ENCODE measurements at regions not wholly inside any gene's neighbourhood (a gene's known extent, or its start where the extent isn't known, plus 50 kb on each side); places are given as distances from the start of the nearest gene placed in this dataset.
"Not testable (repeated sequence)": the region's sequence is repeated elsewhere in the genome, so short reads cannot be mapped to it uniquely, and the experiment has no call there.

- no peak for DNase-seq (ENCODE audit: low read depth)
These were observed 615.5 kb downstream of the TLE1 start for GRCh38 chr9:81073821-81074220.

GRCh38 chr9:81072758-81073157, 616.6 kb downstream of the TLE1 start:
- DNase-seq (ENCODE audit: low read depth): no peak

- DNase-seq (ENCODE audit: low read depth): no peak
These were observed 618.2 kb downstream of the TLE1 start for GRCh38 chr9:81071108-81071507.

- DNase-seq (ENCODE audit: low read depth): no peak
These were observed 618.7 kb downstream of the TLE1 start for GRCh38 chr9:81070689-81071088.

GRCh38 chr9:81069923-81070322, 619.4 kb downstream of the TLE1 start:
- DNase-seq (ENCODE audit: low read depth): no peak

- DNase-seq (ENCODE audit: low read depth): no peak
These were observed 620.1 kb downstream of the TLE1 start for GRCh38 chr9:81069038-81069795.

- not testable (repeated sequence) for DNase-seq (ENCODE audit: low read depth)
These were observed 626.4 kb downstream of the TLE1 start for GRCh38 chr9:81062995-81063394.

- no peak for DNase-seq (ENCODE audit: low read depth)
These were observed 630.6 kb downstream of the TLE1 start for GRCh38 chr9:81058782-81059181.

GRCh38 chr9:81053298-81054025, 635.9 kb downstream of the TLE1 start:
- no peak for DNase-seq (ENCODE audit: low read depth)

GRCh38 chr9:81052846-81053245, 636.5 kb downstream of the TLE1 start:
- no peak for DNase-seq (ENCODE audit: low read depth)

- DNase-seq (ENCODE audit: low read depth): no peak
These were observed 642.1 kb downstream of the TLE1 start for GRCh38 chr9:81047280-81047679.

GRCh38 chr9:81045658-81046057, 643.7 kb downstream of the TLE1 start:
- no peak for DNase-seq (ENCODE audit: low read depth)

GRCh38 chr9:81037889-81038288, 651.5 kb downstream of the TLE1 start:
- DNase-seq (ENCODE audit: low read depth): no peak

- DNase-seq (ENCODE audit: low read depth): no peak
These were observed 653.7 kb downstream of the TLE1 start for GRCh38 chr9:81035601-81036000.

- peak; percentile 27 for DNase-seq (ENCODE audit: low read depth)
These were observed 654.2 kb downstream of the TLE1 start for GRCh38 chr9:81035171-81035570.

- no peak for DNase-seq (ENCODE audit: low read depth)
These were observed 656.5 kb downstream of the TLE1 start for GRCh38 chr9:81032831-81033230.

GRCh38 chr9:81032030-81032572, 657.2 kb downstream of the TLE1 start:
- peak; percentile 27 for DNase-seq (ENCODE audit: low read depth)

GRCh38 chr9:81031422-81032029, 657.8 kb downstream of the TLE1 start:
- DNase-seq (ENCODE audit: low read depth): no peak

- DNase-seq (ENCODE audit: low read depth): no peak
These were observed 659.3 kb downstream of the TLE1 start for GRCh38 chr9:81030027-81030426.

GRCh38 chr9:81028504-81028903, 660.8 kb downstream of the TLE1 start:
- peak; percentile 57 for DNase-seq (ENCODE audit: low read depth)

GRCh38 chr9:81022177-81022576, 667.2 kb downstream of the TLE1 start:
- no peak for DNase-seq (ENCODE audit: low read depth)

GRCh38 chr9:81014945-81015344, 674.4 kb downstream of the TLE1 start:
- DNase-seq (ENCODE audit: low read depth): not testable (repeated sequence)

GRCh38 chr9:81013191-81013590, 676.2 kb downstream of the TLE1 start:
- not testable (repeated sequence) for DNase-seq (ENCODE audit: low read depth)
